AG09309 (cell line): ENCODE measurements at regions not wholly inside any gene's neighbourhood (a gene's known extent, or its start where the extent isn't known, plus 50 kb on each side); places are given as distances from the start of the nearest gene placed in this dataset.

Experiments used
- DNase-seq: peaks from one replicate; pipeline ENCODE4 v3.0.0-alpha.2; 2010; ENCODE audit warnings: low read depth
- H3K4me3 ChIP-seq: 2 replicates; pipeline ENCODE4 v1.5.1; 2011; ENCODE audit warnings: mild to moderate bottlenecking, low read depth, low read length, moderate library complexity; ENCODE audit not compliant: control insufficient read depth
- TF ChIP-seq, protein P1 (sequence below): IDR thresholded peaks from 2 replicates; pipeline ENCODE4 v1.5.1; 2011; ENCODE audit warnings: mild to moderate bottlenecking, low read depth, low read length, inconsistent platforms; ENCODE audit not compliant: insufficient read depth, control insufficient read depth; ENCODE audit errors: missing control alignments

DNA sequence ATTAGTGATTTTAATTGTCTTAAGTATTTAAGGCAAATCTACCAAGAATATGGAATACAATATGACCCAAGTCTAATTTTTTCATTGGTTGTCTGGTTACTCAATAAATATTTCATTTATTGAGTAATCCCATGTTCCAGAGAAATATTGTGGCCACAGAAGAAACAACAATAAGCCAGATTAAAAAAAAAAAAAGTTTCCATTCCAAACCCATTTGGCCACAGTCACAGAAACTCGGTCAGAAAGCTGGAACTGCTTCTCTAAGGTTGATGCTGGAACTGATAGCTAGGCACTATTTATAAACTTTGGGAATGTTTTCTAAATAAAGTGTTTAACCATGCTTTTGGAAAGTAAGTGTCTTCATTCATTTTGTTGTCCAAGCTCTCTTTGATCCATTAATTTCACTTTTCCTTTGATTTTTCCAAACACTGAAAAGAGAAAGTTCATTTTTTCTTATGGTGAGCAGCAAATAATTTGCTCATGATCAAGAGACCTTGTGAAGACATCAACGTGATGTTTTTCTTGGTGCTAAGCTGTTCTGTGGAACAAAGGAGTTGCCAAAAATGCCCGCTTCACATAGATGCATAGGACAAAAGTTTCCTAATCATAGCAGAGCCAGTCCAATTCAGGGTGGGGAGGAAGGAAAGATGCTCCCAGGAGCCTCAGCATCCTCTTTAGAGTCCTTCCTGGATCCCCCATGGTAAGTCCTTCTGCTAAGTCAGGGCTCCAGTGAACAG, 72.1 kb upstream of the CCBE1 start:
- no peak overlapping the region for H3K4me3 ChIP-seq
- TF ChIP-seq, protein P1, sequence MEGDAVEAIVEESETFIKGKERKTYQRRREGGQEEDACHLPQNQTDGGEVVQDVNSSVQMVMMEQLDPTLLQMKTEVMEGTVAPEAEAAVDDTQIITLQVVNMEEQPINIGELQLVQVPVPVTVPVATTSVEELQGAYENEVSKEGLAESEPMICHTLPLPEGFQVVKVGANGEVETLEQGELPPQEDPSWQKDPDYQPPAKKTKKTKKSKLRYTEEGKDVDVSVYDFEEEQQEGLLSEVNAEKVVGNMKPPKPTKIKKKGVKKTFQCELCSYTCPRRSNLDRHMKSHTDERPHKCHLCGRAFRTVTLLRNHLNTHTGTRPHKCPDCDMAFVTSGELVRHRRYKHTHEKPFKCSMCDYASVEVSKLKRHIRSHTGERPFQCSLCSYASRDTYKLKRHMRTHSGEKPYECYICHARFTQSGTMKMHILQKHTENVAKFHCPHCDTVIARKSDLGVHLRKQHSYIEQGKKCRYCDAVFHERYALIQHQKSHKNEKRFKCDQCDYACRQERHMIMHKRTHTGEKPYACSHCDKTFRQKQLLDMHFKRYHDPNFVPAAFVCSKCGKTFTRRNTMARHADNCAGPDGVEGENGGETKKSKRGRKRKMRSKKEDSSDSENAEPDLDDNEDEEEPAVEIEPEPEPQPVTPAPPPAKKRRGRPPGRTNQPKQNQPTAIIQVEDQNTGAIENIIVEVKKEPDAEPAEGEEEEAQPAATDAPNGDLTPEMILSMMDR: no peak
- no peak for DNase-seq

DNA sequence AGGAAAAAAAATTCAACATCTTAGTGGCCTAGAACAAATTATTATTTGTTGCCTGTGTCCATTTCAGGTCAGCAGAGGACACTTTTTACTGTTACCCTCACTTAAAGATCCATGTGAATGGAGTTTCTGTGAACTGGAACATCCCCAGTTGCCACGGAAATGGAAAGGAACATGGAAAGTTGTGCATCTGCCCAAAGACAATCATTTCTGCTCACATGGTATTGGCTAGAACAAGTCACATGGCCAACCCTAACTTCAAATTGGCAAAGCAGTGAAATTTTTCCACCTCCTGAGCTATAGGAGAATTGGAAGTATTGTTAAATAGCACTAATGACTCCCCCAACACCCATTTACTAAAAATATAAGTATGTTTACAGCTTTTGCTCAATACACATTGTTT, 71.2 kb upstream of the CCBE1 start:
- TF ChIP-seq, protein P1: no peak
- no peak overlapping the region for H3K4me3 ChIP-seq
- no peak for DNase-seq

DNA sequence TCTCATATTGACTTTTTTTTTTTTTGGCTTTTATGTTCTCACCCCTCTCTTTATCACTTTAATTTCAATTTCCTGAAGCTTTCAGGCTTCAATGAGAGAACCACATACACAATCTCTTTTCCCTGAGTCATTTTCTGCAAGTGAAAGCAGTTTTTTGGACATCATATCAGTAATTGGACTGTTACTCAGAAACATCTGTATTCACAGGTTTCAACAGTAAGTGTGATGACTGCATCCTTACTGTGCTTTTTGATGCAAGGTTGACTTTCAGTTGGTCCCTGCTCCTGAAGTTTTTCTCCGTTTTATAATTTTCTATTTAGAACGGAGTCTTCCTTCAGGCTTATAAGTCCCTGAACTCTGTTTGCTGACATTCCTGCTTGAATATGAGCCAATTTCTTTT, 70.5 kb upstream of the CCBE1 start:
- H3K4me3 ChIP-seq: no peak overlapping the region
- TF ChIP-seq, protein P1: no peak
- no peak for DNase-seq

DNA sequence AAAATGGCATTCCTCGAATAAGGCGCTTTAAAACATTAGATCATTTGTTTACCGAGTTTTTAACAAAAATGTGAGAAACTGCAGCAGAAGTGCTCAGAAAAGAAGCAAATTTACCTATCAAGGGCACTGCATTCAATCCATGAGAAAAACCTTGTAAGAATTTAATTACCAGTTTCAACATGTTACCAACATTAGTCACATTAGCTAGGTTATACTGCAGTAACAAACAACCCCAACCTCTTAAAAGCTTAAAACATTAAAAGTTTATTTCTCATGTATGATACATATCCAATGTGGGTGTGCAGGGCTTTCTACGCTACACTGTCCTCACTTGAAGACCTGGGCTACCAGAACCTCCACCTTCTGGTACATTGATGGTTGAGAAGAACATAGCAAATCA, 68.1 kb upstream of the CCBE1 start:
- TF ChIP-seq, protein P1: no peak
- no peak overlapping the region for H3K4me3 ChIP-seq
- no peak for DNase-seq

DNA sequence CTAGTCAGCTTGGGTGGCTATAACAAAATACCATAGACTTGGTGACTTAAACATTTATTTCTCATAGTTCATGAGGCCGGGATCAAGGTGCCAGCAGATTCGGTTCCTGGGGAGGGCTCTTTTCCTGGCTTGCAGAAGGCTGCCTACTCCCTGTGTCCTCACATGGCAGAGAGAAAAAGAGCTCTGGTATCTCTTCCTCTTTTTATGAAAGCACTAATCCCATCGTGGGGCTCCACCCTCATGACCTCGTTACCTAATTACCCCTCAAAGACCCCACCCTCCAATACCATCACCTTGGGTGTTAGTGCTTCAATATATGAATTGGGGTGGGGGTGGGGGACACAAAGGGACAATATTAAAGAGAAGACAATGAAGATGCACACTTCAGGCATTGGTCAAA, 67.1 kb upstream of the CCBE1 start:
- TF ChIP-seq, protein P1: no peak
- H3K4me3 ChIP-seq: no peak overlapping the region
- no peak for DNase-seq

DNA sequence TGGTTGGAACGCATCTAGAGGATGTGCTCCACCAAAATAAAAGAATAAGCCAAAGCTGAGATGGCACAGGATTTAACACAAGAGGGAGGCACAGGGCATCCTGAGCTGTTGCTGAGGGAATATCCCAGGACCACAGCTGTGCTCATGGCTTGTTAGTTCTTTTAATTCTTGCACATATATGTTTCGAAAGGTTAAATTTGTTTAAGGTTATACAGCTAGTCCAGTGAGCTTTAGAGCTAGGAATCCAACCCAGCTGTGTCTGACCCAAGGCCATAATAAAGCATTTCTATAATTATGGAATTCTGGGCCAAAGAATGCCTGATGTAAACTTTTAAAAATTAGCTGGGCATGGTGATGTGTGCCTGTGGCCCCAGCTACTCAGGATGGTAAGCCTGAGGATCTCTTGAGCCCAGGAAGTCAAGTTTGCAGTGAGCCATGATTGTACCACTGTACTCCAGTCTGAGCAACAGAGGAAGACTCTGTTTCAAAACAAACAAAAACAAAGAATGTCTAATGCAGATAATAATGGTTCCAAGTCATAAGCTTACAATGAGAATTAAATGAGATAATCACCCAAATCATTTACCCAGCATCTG, 66.4 kb upstream of the CCBE1 start:
- TF ChIP-seq, protein P1: no peak
- DNase-seq: no peak
- H3K4me3 ChIP-seq: no peak overlapping the region
